Karpas-422 (cell line): ENCODE measurements at regions not wholly inside any gene's neighbourhood (a gene's known extent, or its start where the extent isn't known, plus 50 kb on each side); places are given as distances from the start of the nearest gene placed in this dataset.

ENCODE experiments used
- DNase-seq: peaks from one replicate; pipeline ENCODE4 v3.0.0-alpha.2; 2015
- H2AFZ ChIP-seq: fragments of 200-600 bp; sonication (generic); 2 replicates; pipeline ENCODE4 v1.6.1; 2014; ENCODE audit warnings: antibody characterized with exemption, low read length, mixed read lengths
- H3K27ac ChIP-seq: fragments of 200-600 bp; sonication (generic); 2 replicates; pipeline ENCODE4 v1.5.1; 2014; ENCODE audit warnings: mild to moderate bottlenecking, low read length, moderate library complexity
- H3K27me3 ChIP-seq: fragments of 200-600 bp; sonication (generic); 2 replicates; pipeline ENCODE4 v1.6.1; 2014; ENCODE audit warnings: low read length, mixed read lengths
- H3K36me3 ChIP-seq: fragments of 200-600 bp; sonication (generic); 2 replicates; pipeline ENCODE4 v1.6.1; 2014; ENCODE audit warnings: low read length, mixed read lengths; ENCODE audit not compliant: insufficient read depth
- H3K4me1 ChIP-seq: fragments of 200-600 bp; sonication (generic); 2 replicates; pipeline ENCODE4 v1.6.1; 2014; ENCODE audit warnings: mild to moderate bottlenecking, low read length, mixed read lengths
- H3K4me2 ChIP-seq: fragments of 200-600 bp; sonication (generic); 2 replicates; pipeline ENCODE4 v1.6.1; 2014; ENCODE audit warnings: low read length, low read depth, mild to moderate bottlenecking; ENCODE audit not compliant: poor library complexity, severe bottlenecking
- H3K4me3 ChIP-seq: fragments of 200-600 bp; sonication (generic); 2 replicates; pipeline ENCODE4 v1.5.1; 2014; ENCODE audit warnings: mild to moderate bottlenecking, antibody characterized with exemption, low read length, mixed read lengths
- H3K79me2 ChIP-seq: fragments of 200-600 bp; sonication (generic); 2 replicates; pipeline ENCODE4 v1.6.1; 2014; ENCODE audit warnings: mild to moderate bottlenecking, low read length, mixed read lengths
- H3K9ac ChIP-seq: fragments of 200-600 bp; sonication (generic); 2 replicates; pipeline ENCODE4 v1.6.0; 2014; ENCODE audit warnings: low read length
- H3K9me2 ChIP-seq: fragments of 200-600 bp; sonication (generic), shearing (Covaris generic); replicated peaks from 2 replicates; pipeline ENCODE4 v1.6.0; 2014; ENCODE audit warnings: mild to moderate bottlenecking, low read length, moderate library complexity; ENCODE audit not compliant: insufficient read depth
- H3K9me3 ChIP-seq: fragments of 300-700, 200-600 bp; sonication (generic); 2 replicates; pipeline ENCODE4 v1.6.1; 2014; ENCODE audit warnings: low read length, mixed read lengths
- H4K20me1 ChIP-seq: fragments of 200-600 bp; sonication (generic); 2 replicates; pipeline ENCODE4 v1.6.1; 2014; ENCODE audit warnings: mild to moderate bottlenecking, antibody characterized with exemption, low read length, low read depth; ENCODE audit not compliant: insufficient read depth

- H2AFZ ChIP-seq: no peak overlapping the region
- H3K27me3 ChIP-seq: no peaks in the 10 kb centered on the region
- H3K79me2 ChIP-seq: no peaks in the 10 kb centered on the region
- DNase-seq: no peak
- no peak overlapping the region for H3K9ac ChIP-seq
- H3K36me3 ChIP-seq: no peaks in the 10 kb centered on the region
- H3K27ac ChIP-seq: no peak overlapping the region
- no peaks in the 10 kb centered on the region for H3K9me2 ChIP-seq
- no peaks in the 10 kb centered on the region for H3K4me1 ChIP-seq
- H4K20me1 ChIP-seq: no peaks in the 10 kb centered on the region
- no peak overlapping the region for H3K4me2 ChIP-seq
- H3K4me3 ChIP-seq: no peak overlapping the region
- H3K9me3 ChIP-seq: no peaks in the 10 kb centered on the region
These were observed 927.9 kb upstream of the ACVR2A start for GRCh38 chr2:146916914-146917313.

DNA sequence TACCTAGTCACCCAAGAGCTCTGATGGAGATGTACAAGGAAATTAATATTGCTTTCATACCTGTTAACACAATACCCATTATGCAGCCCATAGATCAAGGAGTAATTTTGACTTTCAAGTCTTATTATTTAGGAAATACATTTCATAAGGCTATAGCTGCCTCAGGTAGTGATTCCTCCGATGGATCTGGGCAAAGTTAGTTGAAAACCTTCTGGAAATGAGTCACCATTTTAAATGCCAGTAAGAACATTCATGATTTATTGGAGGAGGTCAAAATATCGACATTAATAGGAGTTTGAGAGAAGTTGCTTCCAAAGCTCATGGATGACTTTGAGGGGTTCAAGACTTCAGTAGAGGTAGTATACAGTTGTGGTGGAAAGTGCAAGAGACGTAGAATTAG lies 931.4 kb upstream of the ACVR2A start:
- Histone ChIP-seq H4K20me1 (no peaks in the 10 kb centered on the region), H3K4me2 (no peak overlapping the region), H2AFZ (no peak overlapping the region), H3K9ac (no peak overlapping the region), H3K79me2 (no peaks in the 10 kb centered on the region), H3K4me1 (no peaks in the 10 kb centered on the region), H3K27ac (no peak overlapping the region), H3K4me3 (no peak overlapping the region), H3K27me3 (no peaks in the 10 kb centered on the region), H3K36me3 (no peaks in the 10 kb centered on the region), H3K9me2 (0 out of 2 replicates have a peak, but pooled peaks cover under 1% of the 10 kb centered on the region), H3K9me3 (no peaks in the 10 kb centered on the region)
- no peak for DNase-seq

GRCh38 chr2:146912536-146912935 lies 932.3 kb upstream of the ACVR2A start:
- Histone ChIP-seq H3K79me2 (no peaks in the 10 kb centered on the region), H3K4me1 (no peaks in the 10 kb centered on the region), H4K20me1 (no peaks in the 10 kb centered on the region), H3K4me3 (no peak overlapping the region), H3K9me2 (0 out of 2 replicates have a peak, but pooled peaks cover 3% of the 10 kb centered on the region), H3K4me2 (no peak overlapping the region), H2AFZ (no peak overlapping the region), H3K27ac (no peak overlapping the region), H3K9me3 (no peaks in the 10 kb centered on the region), H3K36me3 (no peaks in the 10 kb centered on the region), H3K27me3 (no peaks in the 10 kb centered on the region), H3K9ac (no peak overlapping the region)
- no peak for DNase-seq

DNA sequence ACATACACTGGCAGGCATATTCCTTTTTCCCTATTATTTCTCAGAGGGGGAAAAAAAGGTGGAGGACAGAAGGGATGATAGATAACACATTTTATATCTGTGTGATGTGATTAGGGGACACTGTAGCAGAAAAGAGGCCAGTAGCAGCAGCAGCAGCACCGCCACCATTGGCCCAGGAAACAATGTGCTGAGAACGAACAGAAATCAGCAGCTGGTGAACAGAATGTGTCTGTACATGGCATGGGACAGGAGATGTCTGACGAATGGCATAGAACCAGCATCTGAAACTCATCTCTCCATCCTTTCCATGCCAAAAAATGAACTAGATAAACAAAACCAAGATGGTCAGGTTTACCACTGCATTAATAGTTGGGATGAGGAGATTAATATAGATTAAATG lies 936.1 kb upstream of the ACVR2A start:
- Histone ChIP-seq H3K9me2 (0 out of 2 replicates have a peak, but pooled peaks cover 3% of the 10 kb centered on the region), H3K36me3 (no peaks in the 10 kb centered on the region), H4K20me1 (no peaks in the 10 kb centered on the region), H3K4me1 (no peaks in the 10 kb centered on the region), H3K79me2 (no peaks in the 10 kb centered on the region), H3K4me3 (no peak overlapping the region), H3K27ac (no peak overlapping the region), H3K9ac (no peak overlapping the region), H3K9me3 (no peaks in the 10 kb centered on the region), H2AFZ (no peak overlapping the region), H3K4me2 (no peak overlapping the region), H3K27me3 (no peaks in the 10 kb centered on the region)
- DNase-seq: no peak

- Histone ChIP-seq H3K9me3 (no peaks in the 10 kb centered on the region), H3K36me3 (no peaks in the 10 kb centered on the region), H3K79me2 (no peaks in the 10 kb centered on the region), H3K4me3 (no peak overlapping the region), H3K9ac (no peak overlapping the region), H4K20me1 (no peaks in the 10 kb centered on the region), H3K9me2 (no peaks in the 10 kb centered on the region), H3K4me1 (no peaks in the 10 kb centered on the region), H3K27ac (no peak overlapping the region), H3K4me2 (no peak overlapping the region), H2AFZ (no peak overlapping the region), H3K27me3 (no peaks in the 10 kb centered on the region)
- no peak for DNase-seq
These were observed 946.7 kb upstream of the ACVR2A start for GRCh38 chr2:146898083-146898482.

DNA sequence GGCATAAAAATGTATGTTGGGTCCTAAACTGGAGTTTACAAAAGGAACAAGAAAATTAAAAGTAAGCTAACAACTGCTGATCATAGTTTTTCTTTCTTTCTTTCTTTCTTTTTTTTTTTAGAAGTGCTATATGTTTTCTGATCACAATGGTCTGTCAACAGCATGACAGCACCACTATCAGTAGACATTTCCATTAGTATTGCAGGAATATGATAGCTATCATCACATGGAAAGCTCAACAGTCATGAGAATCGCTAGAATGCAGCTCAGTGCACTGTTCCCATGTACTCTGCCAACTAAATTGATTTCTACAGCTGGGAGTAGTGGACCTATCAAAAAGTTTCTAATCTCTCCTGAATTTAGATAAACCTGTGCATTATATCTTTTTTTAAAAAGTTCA lies 950.3 kb upstream of the ACVR2A start:
- H3K27me3 ChIP-seq: no peaks in the 10 kb centered on the region
- H3K4me2 ChIP-seq: no peak overlapping the region
- no peaks in the 10 kb centered on the region for H3K36me3 ChIP-seq
- H3K9me3 ChIP-seq: no peaks in the 10 kb centered on the region
- H3K4me3 ChIP-seq: no peak overlapping the region
- no peaks in the 10 kb centered on the region for H4K20me1 ChIP-seq
- H2AFZ ChIP-seq: no peak overlapping the region
- no peaks in the 10 kb centered on the region for H3K4me1 ChIP-seq
- no peaks in the 10 kb centered on the region for H3K9me2 ChIP-seq
- no peak for DNase-seq
- no peaks in the 10 kb centered on the region for H3K79me2 ChIP-seq
- no peak overlapping the region for H3K9ac ChIP-seq
- H3K27ac ChIP-seq: no peak overlapping the region

- Histone ChIP-seq H2AFZ (no peak overlapping the region), H3K79me2 (no peaks in the 10 kb centered on the region), H3K4me2 (no peak overlapping the region), H4K20me1 (no peaks in the 10 kb centered on the region), H3K4me1 (no peaks in the 10 kb centered on the region), H3K27ac (no peak overlapping the region), H3K27me3 (no peaks in the 10 kb centered on the region), H3K9ac (no peak overlapping the region), H3K9me3 (no peaks in the 10 kb centered on the region), H3K36me3 (no peaks in the 10 kb centered on the region), H3K4me3 (no peak overlapping the region), H3K9me2 (no peaks in the 10 kb centered on the region)
- DNase-seq: no peak
These were observed 951.3 kb upstream of the ACVR2A start for GRCh38 chr2:146893500-146894041.

GRCh38 chr2:146890491-146890890 lies 954.3 kb upstream of the ACVR2A start:
- Histone ChIP-seq H3K9me3 (no peaks in the 10 kb centered on the region), H3K27me3 (no peaks in the 10 kb centered on the region), H3K4me3 (no peak overlapping the region), H3K4me2 (no peak overlapping the region), H3K79me2 (no peaks in the 10 kb centered on the region), H2AFZ (no peak overlapping the region), H3K9me2 (no peaks in the 10 kb centered on the region), H4K20me1 (no peaks in the 10 kb centered on the region), H3K4me1 (no peaks in the 10 kb centered on the region), H3K36me3 (no peaks in the 10 kb centered on the region), H3K9ac (no peak overlapping the region), H3K27ac (no peak overlapping the region)
- DNase-seq: no peak

DNA sequence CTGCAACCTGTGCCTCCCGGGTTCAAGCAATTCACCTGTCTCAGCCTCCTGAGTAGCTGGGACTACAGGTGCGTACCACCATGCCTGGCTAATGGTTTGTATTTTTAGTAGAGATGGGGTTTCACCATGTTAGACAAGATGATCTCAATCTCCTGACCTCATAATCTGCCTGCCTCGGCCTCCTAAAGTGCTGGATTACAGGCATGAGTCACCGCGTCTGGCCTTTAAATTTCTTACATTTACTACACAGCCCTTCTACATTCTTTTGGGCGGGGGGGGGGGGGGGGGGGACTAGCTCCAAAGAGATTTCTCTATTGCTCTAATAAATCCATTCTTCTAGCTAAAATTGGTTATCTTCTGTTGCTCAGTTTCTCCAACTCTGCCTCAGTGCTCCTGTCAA lies 964.9 kb upstream of the ACVR2A start:
- Histone ChIP-seq H4K20me1 (no peaks in the 10 kb centered on the region), H3K9me2 (no peaks in the 10 kb centered on the region), H3K79me2 (no peaks in the 10 kb centered on the region), H3K4me3 (no peak overlapping the region), H3K27me3 (peaks cover 4% of the 10 kb centered on the region; the same call in 1 of the 2 replicates), H2AFZ (no peak overlapping the region), H3K4me1 (no peaks in the 10 kb centered on the region), H3K9ac (no peak overlapping the region), H3K36me3 (no peaks in the 10 kb centered on the region), H3K4me2 (no peak overlapping the region), H3K27ac (no peak overlapping the region), H3K9me3 (peaks cover 3% of the 10 kb centered on the region; the same call in 1 of the 2 replicates)
- no peak for DNase-seq
